Astrocyte (in vitro differentiated cells and primary cell): ENCODE measurements at regions not wholly inside any gene's neighbourhood (a gene's known extent, or its start where the extent isn't known, plus 50 kb on each side); places are given as distances from the start of the nearest gene placed in this dataset.

Source experiments
- DNase-seq: peaks from one replicate; pipeline ENCODE4 v3.0.0-alpha.2; 2010; ENCODE audit warnings: low read depth
- FAIRE-seq: peaks from 2 replicates; lab custom pipeline; 2011; peaks lifted over from hg19 to GRCh38; lab: Jason Lieb, UNC
- H2AFZ ChIP-seq: 2 replicates; pipeline ENCODE4 v1.6.0; 2012; ENCODE audit warnings: low read depth, low read length, inconsistent platforms
- H3K27ac ChIP-seq: 2 replicates; pipeline ENCODE4 v1.5.1; 2011; ENCODE audit warnings: low read depth, low read length, inconsistent platforms
- H3K27me3 ChIP-seq: 2 replicates; pipeline ENCODE4 v1.6.0; 2011; ENCODE audit warnings: low read length, inconsistent platforms; ENCODE audit not compliant: insufficient read depth
- H3K36me3 ChIP-seq: 2 replicates; pipeline ENCODE4 v1.5.1; 2011; ENCODE audit warnings: low read length, inconsistent platforms; ENCODE audit not compliant: insufficient read depth
- H3K4me1 ChIP-seq: 2 replicates; pipeline ENCODE4 v1.5.1; 2011; ENCODE audit warnings: low read length, inconsistent platforms; ENCODE audit not compliant: insufficient read depth
- H3K4me2 ChIP-seq: 2 replicates; pipeline ENCODE4 v1.6.0; 2012; ENCODE audit warnings: low read length, inconsistent platforms
- H3K4me3 ChIP-seq: 2 replicates; pipeline ENCODE4 v1.5.1; 2011; ENCODE audit warnings: low read depth, mild to moderate bottlenecking, low read length, inconsistent platforms; ENCODE audit not compliant: insufficient read depth
- H3K79me2 ChIP-seq: 2 replicates; pipeline ENCODE4 v1.6.0; 2012; ENCODE audit warnings: mild to moderate bottlenecking, low read length, inconsistent platforms; ENCODE audit not compliant: insufficient read depth
- H3K9ac ChIP-seq: 2 replicates; pipeline ENCODE4 v1.6.0; 2012; ENCODE audit warnings: mild to moderate bottlenecking, low read length, inconsistent platforms
- H3K9me3 ChIP-seq: 2 replicates; pipeline ENCODE4 v1.5.1; 2012; ENCODE audit warnings: low read depth, mild to moderate bottlenecking, low read length, inconsistent platforms; ENCODE audit not compliant: insufficient read depth
- H4K20me1 ChIP-seq: 2 replicates; pipeline ENCODE4 v1.6.0; 2012; ENCODE audit warnings: low read length, inconsistent platforms; ENCODE audit not compliant: insufficient read depth
- H3K27ac Mint-ChIP-seq: one replicate; pipeline ENCODE4 v1.8.0; 2021; ENCODE audit warnings: mild to moderate bottlenecking, mixed read lengths; ENCODE audit not compliant: unreplicated experiment
- H3K27me3 Mint-ChIP-seq: one replicate; pipeline ENCODE4 v1.8.0; 2021; ENCODE audit warnings: low read depth, mixed read lengths; ENCODE audit not compliant: unreplicated experiment
- H3K36me3 Mint-ChIP-seq: one replicate; pipeline ENCODE4 v1.8.0; 2021; ENCODE audit warnings: low read depth, mixed read lengths; ENCODE audit not compliant: unreplicated experiment
- H3K4me1 Mint-ChIP-seq: one replicate; pipeline ENCODE4 v1.8.0; 2021; ENCODE audit warnings: low read depth, mixed read lengths; ENCODE audit not compliant: unreplicated experiment
- H3K4me3 Mint-ChIP-seq: one replicate; pipeline ENCODE4 v1.8.0; 2021; ENCODE audit warnings: mild to moderate bottlenecking, moderate library complexity, mixed read lengths; ENCODE audit not compliant: unreplicated experiment
- H3K9me3 Mint-ChIP-seq: one replicate; pipeline ENCODE4 v1.8.0; 2021; ENCODE audit warnings: mild to moderate bottlenecking, mixed read lengths; ENCODE audit not compliant: unreplicated experiment
- EZH2 ChIP-seq: IDR thresholded peaks from 2 replicates; pipeline ENCODE4 v1.6.1; 2012; ENCODE audit warnings: mild to moderate bottlenecking, low read length, inconsistent platforms; ENCODE audit not compliant: insufficient read depth
- TF ChIP-seq, protein P1 (sequence below): IDR thresholded peaks from 2 replicates; pipeline ENCODE4 v1.5.1; 2011; ENCODE audit warnings: low read depth, mild to moderate bottlenecking, inconsistent platforms, low read length, moderate library complexity; ENCODE audit not compliant: insufficient read depth

DNA sequence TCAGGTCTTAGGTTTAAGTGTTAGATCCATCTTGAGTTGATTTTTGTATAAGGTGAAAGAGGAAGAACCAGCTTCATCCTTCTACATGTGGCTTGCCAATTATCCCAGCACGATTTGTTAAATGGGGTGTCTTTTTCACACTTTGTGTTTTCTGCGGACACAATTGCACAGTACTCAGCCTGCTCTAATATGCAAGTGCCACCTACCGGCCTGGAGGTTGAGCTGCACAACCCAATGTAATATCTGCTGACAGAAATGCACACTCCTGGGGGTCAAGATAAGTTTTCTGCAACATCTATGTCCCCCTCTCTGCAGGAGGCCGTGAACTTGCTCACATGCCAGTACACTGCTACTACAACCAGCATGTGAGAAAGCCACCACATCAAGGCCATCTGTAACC is 791.9 kb upstream of the ROBO1 start:
- no peaks in the 10 kb centered on the region for H3K4me1 Mint-ChIP-seq
- Histone ChIP-seq H3K4me1 (no peaks in the 10 kb centered on the region), H3K27ac (no peak overlapping the region), H3K4me3 (no peak overlapping the region), H4K20me1 (no peaks in the 10 kb centered on the region), H3K9me3 (no peaks in the 10 kb centered on the region), H3K9ac (no peak overlapping the region), H3K4me2 (no peak overlapping the region), H2AFZ (no peak overlapping the region), H3K36me3 (no peaks in the 10 kb centered on the region), H3K79me2 (no peaks in the 10 kb centered on the region), H3K27me3 (no peaks in the 10 kb centered on the region)
- no peaks in the 10 kb centered on the region for H3K36me3 Mint-ChIP-seq
- H3K27ac Mint-ChIP-seq: no peak overlapping the region
- FAIRE-seq: no peak
- TF ChIP-seq, protein P1, sequence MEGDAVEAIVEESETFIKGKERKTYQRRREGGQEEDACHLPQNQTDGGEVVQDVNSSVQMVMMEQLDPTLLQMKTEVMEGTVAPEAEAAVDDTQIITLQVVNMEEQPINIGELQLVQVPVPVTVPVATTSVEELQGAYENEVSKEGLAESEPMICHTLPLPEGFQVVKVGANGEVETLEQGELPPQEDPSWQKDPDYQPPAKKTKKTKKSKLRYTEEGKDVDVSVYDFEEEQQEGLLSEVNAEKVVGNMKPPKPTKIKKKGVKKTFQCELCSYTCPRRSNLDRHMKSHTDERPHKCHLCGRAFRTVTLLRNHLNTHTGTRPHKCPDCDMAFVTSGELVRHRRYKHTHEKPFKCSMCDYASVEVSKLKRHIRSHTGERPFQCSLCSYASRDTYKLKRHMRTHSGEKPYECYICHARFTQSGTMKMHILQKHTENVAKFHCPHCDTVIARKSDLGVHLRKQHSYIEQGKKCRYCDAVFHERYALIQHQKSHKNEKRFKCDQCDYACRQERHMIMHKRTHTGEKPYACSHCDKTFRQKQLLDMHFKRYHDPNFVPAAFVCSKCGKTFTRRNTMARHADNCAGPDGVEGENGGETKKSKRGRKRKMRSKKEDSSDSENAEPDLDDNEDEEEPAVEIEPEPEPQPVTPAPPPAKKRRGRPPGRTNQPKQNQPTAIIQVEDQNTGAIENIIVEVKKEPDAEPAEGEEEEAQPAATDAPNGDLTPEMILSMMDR: no peak
- TF ChIP-seq EZH2: no peak
- no peak overlapping the region for H3K4me3 Mint-ChIP-seq
- H3K27me3 Mint-ChIP-seq: no peaks in the 10 kb centered on the region
- no peak for DNase-seq
- H3K9me3 Mint-ChIP-seq: peaks cover 2% of the 10 kb centered on the region

DNA sequence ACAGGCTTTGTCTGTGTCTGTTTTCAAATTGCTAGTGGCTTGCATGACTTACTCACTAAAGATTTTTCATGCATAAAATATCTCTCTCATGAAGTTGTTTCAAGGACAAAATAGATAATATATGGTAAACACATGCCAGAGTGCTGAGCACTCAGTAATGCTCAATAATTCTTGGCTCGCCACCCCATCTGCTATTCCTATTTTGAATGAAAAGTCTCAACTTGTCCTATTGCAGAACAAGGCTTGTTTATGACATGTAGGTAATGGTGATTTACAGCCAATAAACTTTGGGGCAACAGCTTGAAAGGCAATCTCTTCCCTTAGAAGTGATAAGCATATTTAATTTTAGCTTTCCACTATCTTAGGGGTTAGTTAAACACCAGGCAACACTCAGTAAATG is 789.0 kb upstream of the ROBO1 start:
- H3K4me1 Mint-ChIP-seq: no peaks in the 10 kb centered on the region
- Histone ChIP-seq H3K27ac (no peak overlapping the region), H2AFZ (no peak overlapping the region), H3K4me3 (no peak overlapping the region), H3K4me2 (no peak overlapping the region), H3K9ac (no peak overlapping the region), H3K4me1 (no peaks in the 10 kb centered on the region), H3K79me2 (no peaks in the 10 kb centered on the region), H3K27me3 (no peaks in the 10 kb centered on the region), H3K9me3 (no peaks in the 10 kb centered on the region), H3K36me3 (no peaks in the 10 kb centered on the region), H4K20me1 (no peaks in the 10 kb centered on the region)
- no peak for FAIRE-seq
- H3K27ac Mint-ChIP-seq: no peak overlapping the region
- DNase-seq: no peak
- peaks cover 2% of the 10 kb centered on the region for H3K9me3 Mint-ChIP-seq
- H3K4me3 Mint-ChIP-seq: no peak overlapping the region
- no peaks in the 10 kb centered on the region for H3K27me3 Mint-ChIP-seq
- TF ChIP-seq, protein P1: no peak
- TF ChIP-seq EZH2: no peak
- no peaks in the 10 kb centered on the region for H3K36me3 Mint-ChIP-seq

DNA sequence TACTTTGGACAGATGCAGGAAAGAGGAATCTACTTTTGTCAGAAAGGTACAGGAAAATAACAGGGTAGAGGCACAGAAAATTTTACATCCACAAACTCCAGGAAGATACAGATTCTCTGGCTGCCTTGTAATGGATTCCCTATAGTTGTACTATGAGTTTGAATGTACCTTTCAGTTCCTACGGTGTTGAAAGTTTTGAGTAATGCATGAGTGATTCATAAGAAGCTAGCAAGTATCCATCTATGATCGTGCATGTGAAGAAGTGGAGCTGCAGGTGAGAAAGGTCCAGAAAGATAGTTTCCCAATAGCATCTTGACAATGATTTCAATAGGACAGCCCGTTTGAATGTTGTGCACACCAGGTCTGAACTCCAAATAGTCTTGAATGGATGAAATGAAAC is 786.5 kb upstream of the ROBO1 start:
- Mint-ChIP-seq H3K27me3 (no peaks in the 10 kb centered on the region), H3K4me3 (no peak overlapping the region), H3K27ac (no peak overlapping the region), H3K36me3 (no peaks in the 10 kb centered on the region), H3K9me3 (peaks cover 2% of the 10 kb centered on the region), H3K4me1 (no peaks in the 10 kb centered on the region)
- Histone ChIP-seq H3K4me2 (no peak overlapping the region), H3K9ac (no peak overlapping the region), H3K27me3 (no peaks in the 10 kb centered on the region), H4K20me1 (no peaks in the 10 kb centered on the region), H3K27ac (no peak overlapping the region), H3K9me3 (no peaks in the 10 kb centered on the region), H3K4me3 (no peak overlapping the region), H3K36me3 (no peaks in the 10 kb centered on the region), H3K4me1 (no peaks in the 10 kb centered on the region), H3K79me2 (no peaks in the 10 kb centered on the region), H2AFZ (no peak overlapping the region)
- no peak for FAIRE-seq
- no peak for DNase-seq
- no peak for TF ChIP-seq EZH2
- TF ChIP-seq, protein P1: no peak
